ENCODE measurements at regions not wholly inside any gene's neighbourhood (a gene's known extent, or its start where the extent isn't known, plus 50 kb on each side); places are given as distances from the start of the nearest gene placed in this dataset.
"Not testable (repeated sequence)": the region's sequence is repeated elsewhere in the genome, so short reads cannot be mapped to it uniquely, and the experiment has no call there.

GRCh38 chr1:48077795-48078222 lies 80.6 kb upstream of the TRABD2B start:
- intact Hi-C loops (cut with DNase I) = no loop called here
- 4 to 10% methylated on average over 5 of the region's 5 CpGs for WGBS, 2 donors
- H3K27ac ChIP-seq (ENCODE audit: low read depth in 1 of 2, low read length in 2 of 2) = no peak overlapping the region
- H3K4me3 ChIP-seq (ENCODE audit: low read length in 2 of 2) = no peak overlapping the region
- peaks cover 0 to 5% of the 10 kb centered on the region in 2 donors for H3K4me1 ChIP-seq (ENCODE audit: control insufficient read depth in 1 of 2, insufficient read depth in 2 of 2, low read length in 2 of 2)
- H3K36me3 ChIP-seq (ENCODE audit: control insufficient read depth in 1 of 2, insufficient read depth in 2 of 2, low read length in 1 of 2) = no peaks in the 10 kb centered on the region
- DNase-seq (no peak), ATAC-seq (ENCODE audit: low FRiP score) (peak; percentile 49)
- no peaks in the 10 kb centered on the region for H3K27me3 ChIP-seq (ENCODE audit: control insufficient read depth in 1 of 2, insufficient read depth in 2 of 2, low read length in 1 of 2)
- no peaks in the 10 kb centered on the region for H3K9me3 ChIP-seq (ENCODE audit: control insufficient read depth, low read length)

- H3K9me3 ChIP-seq (ENCODE audit: control insufficient read depth, low read length) = no peaks in the 10 kb centered on the region
Observed at GRCh38 chr1:48076017-48076416, 78.8 kb upstream of the TRABD2B start.

GRCh38 chr1:48073798-48074530 lies 76.8 kb upstream of the TRABD2B start:
- H3K36me3 ChIP-seq (ENCODE audit: control insufficient read depth in 1 of 2, insufficient read depth in 2 of 2, low read length in 1 of 2) = no peaks in the 10 kb centered on the region
- DNase-seq (no peak), ATAC-seq (ENCODE audit: low FRiP score) (no peak)
- intact Hi-C loops (cut with DNase I) = no loop called here
- WGBS, 2 donors = 78 to 91% methylated on average over 12 of the region's 12 CpGs
- peaks cover 0 to 10% of the 10 kb centered on the region in 2 donors for H3K4me1 ChIP-seq (ENCODE audit: control insufficient read depth in 1 of 2, insufficient read depth in 2 of 2, low read length in 2 of 2)
- no peak overlapping the region for H3K27ac ChIP-seq (ENCODE audit: low read depth in 1 of 2, low read length in 2 of 2)
- no peaks in the 10 kb centered on the region for H3K27me3 ChIP-seq (ENCODE audit: control insufficient read depth in 1 of 2, insufficient read depth in 2 of 2, low read length in 1 of 2)
- H3K9me3 ChIP-seq (ENCODE audit: control insufficient read depth, low read length) = no peaks in the 10 kb centered on the region
- no peak overlapping the region for H3K4me3 ChIP-seq (ENCODE audit: low read length in 2 of 2)

More at GRCh38 chr1:48076017-48076416, 78.8 kb upstream of the TRABD2B start:
- no peaks in the 10 kb centered on the region for H3K36me3 ChIP-seq (ENCODE audit: control insufficient read depth in 1 of 2, insufficient read depth in 2 of 2, low read length in 1 of 2)
- no peaks in the 10 kb centered on the region for H3K27me3 ChIP-seq (ENCODE audit: control insufficient read depth in 1 of 2, insufficient read depth in 2 of 2, low read length in 1 of 2)
- no peak overlapping the region for H3K4me3 ChIP-seq (ENCODE audit: low read length in 2 of 2)
- intact Hi-C loops (cut with DNase I) = no loop called here
- peaks cover 0 to 5% of the 10 kb centered on the region in 2 donors for H3K4me1 ChIP-seq (ENCODE audit: control insufficient read depth in 1 of 2, insufficient read depth in 2 of 2, low read length in 2 of 2)
- no peak for ATAC-seq (ENCODE audit: low FRiP score)
- H3K27ac ChIP-seq (ENCODE audit: low read depth in 1 of 2, low read length in 2 of 2) = no peak overlapping the region
- DNase-seq = no peak

- no peak for ATAC-seq (ENCODE audit: low FRiP score)
- DNase-seq = no peak
- H3K36me3 ChIP-seq (ENCODE audit: control insufficient read depth in 1 of 2, insufficient read depth in 2 of 2, low read length in 1 of 2) = no peaks in the 10 kb centered on the region
- intact Hi-C loops (cut with DNase I) = no loop called here
- H3K4me3 ChIP-seq (ENCODE audit: low read length in 2 of 2) = no peak overlapping the region
- no peak overlapping the region for H3K27ac ChIP-seq (ENCODE audit: low read depth in 1 of 2, low read length in 2 of 2)
- no peaks in the 10 kb centered on the region for H3K9me3 ChIP-seq (ENCODE audit: control insufficient read depth, low read length)
- H3K27me3 ChIP-seq (ENCODE audit: control insufficient read depth in 1 of 2, insufficient read depth in 2 of 2, low read length in 1 of 2) = no peaks in the 10 kb centered on the region
- peaks cover 2 to 5% of the 10 kb centered on the region in 2 donors for H3K4me1 ChIP-seq (ENCODE audit: control insufficient read depth in 1 of 2, insufficient read depth in 2 of 2, low read length in 2 of 2)
- WGBS, 2 donors = 78 to 87% methylated on average over 1 of the region's 1 CpG
Observed at GRCh38 chr1:48071513-48071912, 74.3 kb upstream of the TRABD2B start.

- intact Hi-C loops (cut with DNase I) = no loop called here
- H3K36me3 ChIP-seq (ENCODE audit: control insufficient read depth in 1 of 2, insufficient read depth in 2 of 2, low read length in 1 of 2) = no peaks in the 10 kb centered on the region
- no peak for DNase-seq
- WGBS, 2 donors = 93 to 95% methylated on average over 4 of the region's 4 CpGs
- no peaks in the 10 kb centered on the region for H3K27me3 ChIP-seq (ENCODE audit: control insufficient read depth in 1 of 2, insufficient read depth in 2 of 2, low read length in 1 of 2)
- no peak overlapping the region for H3K27ac ChIP-seq (ENCODE audit: low read depth in 1 of 2, low read length in 2 of 2)
- H3K4me1 ChIP-seq (ENCODE audit: control insufficient read depth in 1 of 2, insufficient read depth in 2 of 2, low read length in 2 of 2) = peaks cover 2 to 5% of the 10 kb centered on the region in 2 donors
- ATAC-seq (ENCODE audit: low FRiP score) = no peak
- H3K4me3 ChIP-seq (ENCODE audit: low read length in 2 of 2) = no peak overlapping the region
- no peaks in the 10 kb centered on the region for H3K9me3 ChIP-seq (ENCODE audit: control insufficient read depth, low read length)
Observed at GRCh38 chr1:48070396-48070750, 73.2 kb upstream of the TRABD2B start.

GRCh38 chr1:48069662-48070395 lies 72.6 kb upstream of the TRABD2B start:
- Histone ChIP-seq H3K9me3 (ENCODE audit: control insufficient read depth, low read length) (no peaks in the 10 kb centered on the region), H3K27ac (ENCODE audit: low read depth in 1 of 2, low read length in 2 of 2) (peak overlapping the region in 1 of 2 donors; percentile 9), H3K4me1 (ENCODE audit: control insufficient read depth in 1 of 2, insufficient read depth in 2 of 2, low read length in 2 of 2) (peaks cover 2 to 5% of the 10 kb centered on the region in 2 donors), H3K4me3 (ENCODE audit: low read length in 2 of 2) (no peak overlapping the region), H3K36me3 (ENCODE audit: control insufficient read depth in 1 of 2, insufficient read depth in 2 of 2, low read length in 1 of 2) (no peaks in the 10 kb centered on the region), H3K27me3 (ENCODE audit: control insufficient read depth in 1 of 2, insufficient read depth in 2 of 2, low read length in 1 of 2) (no peaks in the 10 kb centered on the region)
- ATAC-seq (ENCODE audit: low FRiP score) = peak; percentile 58
- intact Hi-C loops (cut with DNase I) = no loop called here
- WGBS, 2 donors = 11 to 16% methylated on average over 7 of the region's 7 CpGs
- DNase-seq = peak; percentile 60 to 82

- H3K9me3 ChIP-seq (ENCODE audit: control insufficient read depth, low read length) = no peaks in the 10 kb centered on the region
- ATAC-seq (ENCODE audit: low FRiP score) (no peak), DNase-seq (no peak)
- H3K27me3 ChIP-seq (ENCODE audit: control insufficient read depth in 1 of 2, insufficient read depth in 2 of 2, low read length in 1 of 2) = no peaks in the 10 kb centered on the region
- intact Hi-C loops (cut with DNase I) = no loop called here
- no peaks in the 10 kb centered on the region for H3K36me3 ChIP-seq (ENCODE audit: control insufficient read depth in 1 of 2, insufficient read depth in 2 of 2, low read length in 1 of 2)
- WGBS, 2 donors = 86 to 96% methylated on average over 1 of the region's 1 CpG
- H3K4me1 ChIP-seq (ENCODE audit: control insufficient read depth in 1 of 2, insufficient read depth in 2 of 2, low read length in 2 of 2) = peaks cover 2 to 5% of the 10 kb centered on the region in 2 donors
- H3K27ac ChIP-seq (ENCODE audit: low read depth in 1 of 2, low read length in 2 of 2) = no peak overlapping the region
- no peak overlapping the region for H3K4me3 ChIP-seq (ENCODE audit: low read length in 2 of 2)
Observed at GRCh38 chr1:48068206-48068605, 71.0 kb upstream of the TRABD2B start.

GRCh38 chr1:48066936-48067335 lies 69.8 kb upstream of the TRABD2B start:
- intact Hi-C loops (cut with DNase I) = no loop called here
- H3K27me3 ChIP-seq (ENCODE audit: control insufficient read depth in 1 of 2, insufficient read depth in 2 of 2, low read length in 1 of 2) = no peaks in the 10 kb centered on the region
- WGBS, 2 donors = 43 to 48% methylated on average over 4 of the region's 4 CpGs
- DNase-seq (no peak), ATAC-seq (ENCODE audit: low FRiP score) (no peak)
- no peak overlapping the region for H3K4me3 ChIP-seq (ENCODE audit: low read length in 2 of 2)
- H3K4me1 ChIP-seq (ENCODE audit: control insufficient read depth in 1 of 2, insufficient read depth in 2 of 2, low read length in 2 of 2) = peaks cover 2 to 5% of the 10 kb centered on the region in 2 donors
- no peak overlapping the region for H3K27ac ChIP-seq (ENCODE audit: low read depth in 1 of 2, low read length in 2 of 2)
- no peaks in the 10 kb centered on the region for H3K9me3 ChIP-seq (ENCODE audit: control insufficient read depth, low read length)
- no peaks in the 10 kb centered on the region for H3K36me3 ChIP-seq (ENCODE audit: control insufficient read depth in 1 of 2, insufficient read depth in 2 of 2, low read length in 1 of 2)

GRCh38 chr1:48064693-48065092 lies 67.5 kb upstream of the TRABD2B start:
- 97 to 99% methylated on average over 5 of the region's 5 CpGs for WGBS, 2 donors
- DNase-seq = peak in 1 of 2 donors; percentile 37
- not testable (repeated sequence) for H3K36me3 ChIP-seq (ENCODE audit: control insufficient read depth in 1 of 2, insufficient read depth in 2 of 2, low read length in 1 of 2); ATAC-seq (ENCODE audit: low FRiP score); H3K4me3 ChIP-seq (ENCODE audit: low read length in 2 of 2); H3K27me3 ChIP-seq (ENCODE audit: control insufficient read depth in 1 of 2, insufficient read depth in 2 of 2, low read length in 1 of 2); H3K9me3 ChIP-seq (ENCODE audit: control insufficient read depth, low read length); H3K27ac ChIP-seq (ENCODE audit: low read depth in 1 of 2, low read length in 2 of 2); H3K4me1 ChIP-seq (ENCODE audit: control insufficient read depth in 1 of 2, insufficient read depth in 2 of 2, low read length in 2 of 2)
- intact Hi-C loops (cut with DNase I) = loop anchor here in 1 of 2 donors (5.0 kb wide), 1 partner anchor 327 kb away; no protein-coding TSS in a partner anchor

Data from aorta (tissue), 5 donors.